Stomach (tissue), 4 donors: ENCODE measurements at regions not wholly inside any gene's neighbourhood (a gene's known extent, or its start where the extent isn't known, plus 50 kb on each side); places are given as distances from the start of the nearest gene placed in this dataset.

Source experiments
- POLR2A ChIP-seq, 4 donors: fragments of 450-650 bp; IDR thresholded peaks; one replicate each; pipeline ENCODE4 v1.6.1; 2016; ENCODE audit warnings: antibody characterized with exemption in 4 of 4, control low read depth in 2 of 4, mild to moderate bottlenecking in 1 of 4, moderate library complexity in 1 of 4
- TF ChIP-seq, protein P1 (sequence below), 7 experiments: fragments of 450-650 bp in 4 of 7; fragments of 200-600 bp in 3 of 7; sonication (generic) in 3 of 7; IDR thresholded peaks; one replicate each; pipeline ENCODE4 v1.5.1; 2016 to 2019; ENCODE audit warnings: antibody characterized with exemption in 7 of 7, control low read depth in 2 of 7, mild to moderate bottlenecking in 1 of 7

DNA sequence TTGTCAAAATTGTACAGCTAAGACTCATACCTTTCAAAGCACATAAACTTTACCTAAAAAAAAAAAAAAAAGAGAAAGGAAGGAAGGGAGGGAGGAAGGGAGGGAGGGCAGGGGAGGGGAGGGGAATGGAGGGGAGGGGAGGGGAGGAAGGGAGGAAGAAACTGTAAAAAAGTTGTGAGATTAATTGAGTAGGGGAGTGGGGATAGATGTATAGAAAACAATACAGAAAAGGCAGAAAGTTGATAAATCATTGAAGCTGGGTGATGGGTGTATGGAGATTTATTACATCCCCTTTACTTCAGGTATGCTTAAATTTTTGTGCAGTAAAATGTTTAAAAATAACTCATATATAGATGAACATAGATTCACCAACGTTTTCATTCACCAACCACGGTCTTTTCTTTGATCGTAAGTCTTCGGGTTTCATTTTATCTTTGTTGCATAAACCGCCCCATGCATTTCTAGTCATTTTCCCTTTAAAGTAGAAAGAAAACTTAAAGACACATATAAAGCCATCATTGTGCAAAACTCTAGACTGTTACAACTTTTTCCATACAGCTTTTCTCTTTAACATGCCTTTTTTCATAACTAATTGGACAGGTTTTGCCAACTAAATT is 191.2 kb upstream of the KRR1 start:
- TF ChIP-seq, protein P1, sequence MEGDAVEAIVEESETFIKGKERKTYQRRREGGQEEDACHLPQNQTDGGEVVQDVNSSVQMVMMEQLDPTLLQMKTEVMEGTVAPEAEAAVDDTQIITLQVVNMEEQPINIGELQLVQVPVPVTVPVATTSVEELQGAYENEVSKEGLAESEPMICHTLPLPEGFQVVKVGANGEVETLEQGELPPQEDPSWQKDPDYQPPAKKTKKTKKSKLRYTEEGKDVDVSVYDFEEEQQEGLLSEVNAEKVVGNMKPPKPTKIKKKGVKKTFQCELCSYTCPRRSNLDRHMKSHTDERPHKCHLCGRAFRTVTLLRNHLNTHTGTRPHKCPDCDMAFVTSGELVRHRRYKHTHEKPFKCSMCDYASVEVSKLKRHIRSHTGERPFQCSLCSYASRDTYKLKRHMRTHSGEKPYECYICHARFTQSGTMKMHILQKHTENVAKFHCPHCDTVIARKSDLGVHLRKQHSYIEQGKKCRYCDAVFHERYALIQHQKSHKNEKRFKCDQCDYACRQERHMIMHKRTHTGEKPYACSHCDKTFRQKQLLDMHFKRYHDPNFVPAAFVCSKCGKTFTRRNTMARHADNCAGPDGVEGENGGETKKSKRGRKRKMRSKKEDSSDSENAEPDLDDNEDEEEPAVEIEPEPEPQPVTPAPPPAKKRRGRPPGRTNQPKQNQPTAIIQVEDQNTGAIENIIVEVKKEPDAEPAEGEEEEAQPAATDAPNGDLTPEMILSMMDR (IDR thresholded peaks at IDR 0.05): no peak
- TF ChIP-seq POLR2A (IDR thresholded peaks at IDR 0.05): no peak
